B cell (primary cell): ENCODE measurements at regions not wholly inside any gene's neighbourhood (a gene's known extent, or its start where the extent isn't known, plus 50 kb on each side); places are given as distances from the start of the nearest gene placed in this dataset.

Experiments used
- ATAC-seq: fragments of 200-7000 bp; cut with Tn5 transposase; one replicate; pipeline ENCODE4 v1.10.0; 2021; ENCODE audit warnings: low read depth, mild to moderate bottlenecking, moderate number of reproducible peaks, moderate library complexity
- CTCF ChIA-PET: fragments of 350-600 bp; sonication (Branson Sonifier 250); formaldehyde crosslinking; loops from one replicate; lab custom pipeline; 2021; ENCODE audit warnings: antibody characterized with exemption, inconsistent platforms; lab: Charles Lee
- POLR2A ChIA-PET: fragments of 350-600 bp; sonication (Branson Sonifier 250); formaldehyde crosslinking; loops from one replicate; lab custom pipeline; 2021; ENCODE audit warnings: antibody characterized with exemption; lab: Charles Lee
- DNase-seq: peaks from one replicate; pipeline ENCODE4 v3.0.0; 2013
- H2AFZ ChIP-seq: 2 replicates; pipeline ENCODE4 v1.6.1; 2012; ENCODE audit warnings: mild to moderate bottlenecking, low read depth, low read length; ENCODE audit not compliant: insufficient read depth, poor library complexity, severe bottlenecking
- H3K27ac ChIP-seq, 2 donors: 1 replicate in 1 of 2; 2 replicates in 1 of 2; pipeline ENCODE4 v1.5.1; 2012 to 2013; ENCODE audit warnings: low read length in 2 of 2, mild to moderate bottlenecking in 2 of 2, moderate library complexity in 1 of 2
- H3K27me3 ChIP-seq, 4 experiments: fragments of 200-600 bp in 1 of 4; sonication (generic) in 1 of 4; replicated peaks in 1 of 4; 1 replicate in 2 of 4; 2 replicates in 2 of 4; pipeline versions ENCODE4 v1.6.1 to v1.7.0; 2013 to 2016; ENCODE audit warnings: low read length in 3 of 4, mild to moderate bottlenecking in 2 of 4, mixed read lengths in 1 of 4, moderate library complexity in 1 of 4; ENCODE audit not compliant: insufficient read depth in 4 of 4, control insufficient read depth in 3 of 4; ENCODE audit errors: control extremely low read depth in 1 of 4
- H3K36me3 ChIP-seq, 2 experiments: replicated peaks in 1 of 2; 1 replicate in 1 of 2; 2 replicates in 1 of 2; pipeline versions ENCODE4 v1.6.1 to v1.7.1; 2013; ENCODE audit warnings: low read length in 1 of 2; ENCODE audit not compliant: insufficient read depth in 2 of 2, control insufficient read depth in 1 of 2; ENCODE audit errors: control extremely low read depth in 1 of 2, extremely low read depth in 1 of 2
- H3K4me1 ChIP-seq, 2 donors: fragments of 200-600 bp in 1 of 2; sonication (generic) in 1 of 2; 1 replicate in 1 of 2; 2 replicates in 1 of 2; pipeline versions ENCODE4 v1.5.1 to v1.6.1; 2013 to 2017; ENCODE audit warnings: low read length in 2 of 2; ENCODE audit not compliant: control insufficient read depth in 2 of 2, insufficient read depth in 2 of 2
- H3K4me2 ChIP-seq: replicated peaks from 2 replicates; pipeline ENCODE3; 2012; ENCODE audit warnings: mild to moderate bottlenecking, low read depth, low read length; ENCODE audit not compliant: poor library complexity, severe bottlenecking
- H3K4me3 ChIP-seq, 5 experiments: fragments of 200-600 bp in 1 of 5; sonication (generic) in 1 of 5; 1 replicate in 3 of 5; 2 replicates in 2 of 5; pipeline versions ENCODE4 v1.5.1 to v1.7.0; 2011 to 2016; ENCODE audit warnings: low read length in 4 of 5, mild to moderate bottlenecking in 4 of 5, low read depth in 2 of 5, control low read depth in 1 of 5, moderate library complexity in 1 of 5; ENCODE audit not compliant: insufficient read depth in 1 of 5; ENCODE audit errors: control extremely low read depth in 1 of 5, extremely low read depth in 1 of 5
- H3K79me2 ChIP-seq: fragments of 200-600 bp; sonication (generic); one replicate; pipeline ENCODE4 v1.6.0; 2016; ENCODE audit warnings: low read length; ENCODE audit not compliant: control insufficient read depth, insufficient read depth
- H3K9ac ChIP-seq: fragments of 200-600 bp; sonication (generic); 2 replicates; pipeline ENCODE4 v1.6.1; 2017; ENCODE audit warnings: mild to moderate bottlenecking, low read length, moderate library complexity
- H3K9me3 ChIP-seq, 3 donors: one replicate each; pipeline versions ENCODE4 v1.6.1 to v1.7.1; 2013; ENCODE audit warnings: low read length in 2 of 3; ENCODE audit not compliant: control insufficient read depth in 2 of 3, insufficient read depth in 1 of 3; ENCODE audit errors: control extremely low read depth in 1 of 3
- H4K20me1 ChIP-seq: 2 replicates; pipeline ENCODE4 v1.6.0; 2012; ENCODE audit warnings: mild to moderate bottlenecking, low read length; ENCODE audit not compliant: insufficient read depth, control insufficient read depth, poor library complexity, severe bottlenecking
- H3K27ac Mint-ChIP-seq: one replicate; pipeline ENCODE4 v1.8.0; 2021; ENCODE audit warnings: mixed read lengths
- H3K27me3 Mint-ChIP-seq: one replicate; pipeline ENCODE4 v1.8.0; 2021; ENCODE audit warnings: mixed read lengths
- H3K4me1 Mint-ChIP-seq: one replicate; pipeline ENCODE4 v1.8.0; 2021; ENCODE audit warnings: mixed read lengths
- H3K4me3 Mint-ChIP-seq: one replicate; pipeline ENCODE4 v1.8.0; 2021; ENCODE audit warnings: mixed read lengths
- H3K9me3 Mint-ChIP-seq: one replicate; pipeline ENCODE4 v1.8.0; 2022; ENCODE audit warnings: mixed read lengths; ENCODE audit not compliant: insufficient read depth
- EZH2 ChIP-seq: IDR thresholded peaks from 2 replicates; pipeline ENCODE4 v1.6.1; 2012; ENCODE audit warnings: borderline replicate concordance, low read depth, mild to moderate bottlenecking, moderate library complexity, low read length; ENCODE audit not compliant: insufficient read depth, poor library complexity, severe bottlenecking
- WGBS: methylation state at CpG from one replicate; pipeline ENCODE4 v1.1.5; 2013; ENCODE audit warnings: missing lambda C conversion rate; ENCODE audit not compliant: insufficient coverage; 5-methylcytosine and 5-hydroxymethylcytosine counted together
- intact Hi-C: fragments of 100-400 bp; cut with micrococcal nuclease; formaldehyde crosslinking; loops from one replicate; pipeline ENCODE4 v1.10.0; 2022
- TF ChIP-seq, protein P1 (sequence below): fragments of 200-600 bp; IDR thresholded peaks from one replicate; pipeline ENCODE4 v1.8.0; 2022; ENCODE audit warnings: antibody characterized with exemption, mild to moderate bottlenecking

DNA sequence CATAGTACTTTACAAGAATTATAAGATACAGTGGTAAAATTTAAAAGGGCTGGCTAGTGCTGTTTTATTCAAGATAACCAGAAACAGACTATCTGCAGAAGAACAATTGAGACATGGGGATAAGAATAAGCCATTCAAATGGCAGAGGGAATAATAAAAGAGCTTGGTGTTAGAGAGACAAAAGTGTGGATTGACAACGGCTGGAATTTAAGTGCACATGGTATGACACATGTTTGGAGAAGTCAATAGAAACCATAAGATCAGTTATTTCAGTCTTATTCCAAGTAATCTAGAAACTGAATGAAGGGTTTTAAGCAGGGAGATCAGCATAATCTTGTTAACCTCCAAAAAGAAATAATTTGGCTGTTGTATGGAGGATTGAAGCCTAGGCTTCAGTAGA lies 1205.5 kb upstream of the CITED2 start:
- no peaks in the 10 kb centered on the region for H3K4me1 ChIP-seq
- no CpG with 5 or more reads among the region's 1 CpG for WGBS
- ATAC-seq: no peak
- no peak for TF ChIP-seq EZH2
- TF ChIP-seq, protein P1, sequence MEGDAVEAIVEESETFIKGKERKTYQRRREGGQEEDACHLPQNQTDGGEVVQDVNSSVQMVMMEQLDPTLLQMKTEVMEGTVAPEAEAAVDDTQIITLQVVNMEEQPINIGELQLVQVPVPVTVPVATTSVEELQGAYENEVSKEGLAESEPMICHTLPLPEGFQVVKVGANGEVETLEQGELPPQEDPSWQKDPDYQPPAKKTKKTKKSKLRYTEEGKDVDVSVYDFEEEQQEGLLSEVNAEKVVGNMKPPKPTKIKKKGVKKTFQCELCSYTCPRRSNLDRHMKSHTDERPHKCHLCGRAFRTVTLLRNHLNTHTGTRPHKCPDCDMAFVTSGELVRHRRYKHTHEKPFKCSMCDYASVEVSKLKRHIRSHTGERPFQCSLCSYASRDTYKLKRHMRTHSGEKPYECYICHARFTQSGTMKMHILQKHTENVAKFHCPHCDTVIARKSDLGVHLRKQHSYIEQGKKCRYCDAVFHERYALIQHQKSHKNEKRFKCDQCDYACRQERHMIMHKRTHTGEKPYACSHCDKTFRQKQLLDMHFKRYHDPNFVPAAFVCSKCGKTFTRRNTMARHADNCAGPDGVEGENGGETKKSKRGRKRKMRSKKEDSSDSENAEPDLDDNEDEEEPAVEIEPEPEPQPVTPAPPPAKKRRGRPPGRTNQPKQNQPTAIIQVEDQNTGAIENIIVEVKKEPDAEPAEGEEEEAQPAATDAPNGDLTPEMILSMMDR: no peak
- ChIA-PET POLR2A (no interaction called here), CTCF (no interaction called here)
- H3K4me1 Mint-ChIP-seq: no peaks in the 10 kb centered on the region
- no peaks in the 10 kb centered on the region for H3K36me3 ChIP-seq
- H3K27me3 ChIP-seq: no peaks in the 10 kb centered on the region
- H3K27ac Mint-ChIP-seq: no peak overlapping the region
- H3K79me2 ChIP-seq: no peaks in the 10 kb centered on the region
- no peak for DNase-seq
- no peak overlapping the region for H3K4me3 ChIP-seq
- H3K9ac ChIP-seq: no peak overlapping the region
- no peak overlapping the region for H2AFZ ChIP-seq
- intact Hi-C loops: no loop called here
- no peaks in the 10 kb centered on the region for H3K9me3 ChIP-seq
- no peak overlapping the region for H3K4me3 Mint-ChIP-seq
- no peaks in the 10 kb centered on the region for H3K9me3 Mint-ChIP-seq
- H3K27ac ChIP-seq: no peak overlapping the region
- no peak overlapping the region for H3K4me2 ChIP-seq
- H4K20me1 ChIP-seq: no peaks in the 10 kb centered on the region
- H3K27me3 Mint-ChIP-seq: no peaks in the 10 kb centered on the region

DNA sequence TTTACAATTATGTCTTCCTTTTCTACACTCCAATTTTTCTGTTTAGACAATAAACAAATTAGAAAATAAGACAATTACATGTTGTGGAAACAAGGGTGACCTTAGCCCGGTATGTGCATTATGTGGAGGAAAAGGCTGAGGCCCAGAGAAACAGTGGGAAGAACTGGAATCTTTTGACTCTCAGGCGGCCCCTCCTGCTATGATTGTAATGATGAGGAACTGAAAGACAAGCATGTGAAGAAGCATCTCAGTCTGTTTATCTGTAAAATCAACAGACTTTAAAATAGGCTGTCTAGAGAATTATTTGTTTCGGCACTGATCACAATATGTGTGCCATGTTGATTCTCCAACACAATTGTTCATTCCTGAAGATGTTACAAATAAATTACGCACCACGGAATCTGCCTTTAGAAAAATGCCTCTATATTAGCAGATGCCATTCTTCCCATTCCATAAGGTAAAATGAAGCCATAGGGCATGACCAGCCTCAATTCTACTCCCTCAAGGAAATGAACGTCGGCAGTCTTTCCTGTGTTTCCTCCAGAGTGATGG lies 1201.6 kb upstream of the CITED2 start:
- DNase-seq (no peak), ATAC-seq (no peak)
- Mint-ChIP-seq H3K27me3 (no peaks in the 10 kb centered on the region), H3K4me3 (no peak overlapping the region), H3K4me1 (no peaks in the 10 kb centered on the region), H3K9me3 (no peaks in the 10 kb centered on the region), H3K27ac (no peak overlapping the region)
- H3K27ac ChIP-seq: no peak overlapping the region
- no peaks in the 10 kb centered on the region for H4K20me1 ChIP-seq
- no peak overlapping the region for H3K4me3 ChIP-seq
- H3K36me3 ChIP-seq: no peaks in the 10 kb centered on the region
- H3K27me3 ChIP-seq: no peaks in the 10 kb centered on the region
- ChIA-PET CTCF (no interaction called here), POLR2A (no interaction called here)
- WGBS: 71% methylated on average over 2 of the region's 7 CpGs
- H3K79me2 ChIP-seq: no peaks in the 10 kb centered on the region
- H3K4me2 ChIP-seq: no peak overlapping the region
- intact Hi-C loops: no loop called here
- H3K9ac ChIP-seq: no peak overlapping the region
- no peak for TF ChIP-seq EZH2
- TF ChIP-seq, protein P1: no peak
- H3K4me1 ChIP-seq: no peaks in the 10 kb centered on the region
- H3K9me3 ChIP-seq: no peaks in the 10 kb centered on the region
- no peak overlapping the region for H2AFZ ChIP-seq
